GM12878 (cell line): ENCODE measurements at regions not wholly inside any gene's neighbourhood (a gene's known extent, or its start where the extent isn't known, plus 50 kb on each side); places are given as distances from the start of the nearest gene placed in this dataset.

Experiments
- EP300 ChIP-seq, 2 experiments: fragments of 150-350 bp in 1 of 2; IDR thresholded peaks; 2 replicates each; pipeline ENCODE4 v1.6.1; 2011 to 2012; ENCODE audit warnings: low read depth in 2 of 2, low read length in 2 of 2, borderline replicate concordance in 1 of 2, improper control_type of control experiment in 1 of 2, inconsistent platforms in 1 of 2; ENCODE audit not compliant: control insufficient read depth in 1 of 2
- FOXM1 ChIP-seq: IDR thresholded peaks from 2 replicates; pipeline ENCODE4 v1.6.1; 2012; ENCODE audit warnings: low read depth, mild to moderate bottlenecking, inconsistent platforms, low read length, moderate library complexity
- SUZ12 ChIP-seq: fragments of 200-600 bp; sonication (generic); IDR thresholded peaks from one replicate; pipeline ENCODE4 v1.6.1; 2018; ENCODE audit warnings: antibody characterized with exemption, mild to moderate bottlenecking; ENCODE audit not compliant: unreplicated experiment
- TF ChIP-seq, protein P1 (sequence below): IDR thresholded peaks from 2 replicates; pipeline ENCODE4 v1.6.1; 2011; ENCODE audit warnings: borderline replicate concordance, low read depth, mild to moderate bottlenecking, moderate library complexity, mixed read lengths, low read length; ENCODE audit not compliant: insufficient read depth; ENCODE audit errors: extremely low read length
- TF ChIP-seq, protein P2 (sequence below), 3 experiments: IDR thresholded peaks in 2 of 3; conservative IDR thresholded peaks in 1 of 3; 2 replicates each; pipeline ENCODE4 v1.5.1; 2011; ENCODE audit warnings: low read depth in 3 of 3, low read length in 3 of 3, mild to moderate bottlenecking in 3 of 3, control low read depth in 2 of 3, moderate library complexity in 2 of 3, inconsistent platforms in 1 of 3, mixed read lengths in 1 of 3; ENCODE audit not compliant: control insufficient read depth in 2 of 3, insufficient read depth in 1 of 3; ENCODE audit errors: extremely low read depth in 1 of 3

DNA sequence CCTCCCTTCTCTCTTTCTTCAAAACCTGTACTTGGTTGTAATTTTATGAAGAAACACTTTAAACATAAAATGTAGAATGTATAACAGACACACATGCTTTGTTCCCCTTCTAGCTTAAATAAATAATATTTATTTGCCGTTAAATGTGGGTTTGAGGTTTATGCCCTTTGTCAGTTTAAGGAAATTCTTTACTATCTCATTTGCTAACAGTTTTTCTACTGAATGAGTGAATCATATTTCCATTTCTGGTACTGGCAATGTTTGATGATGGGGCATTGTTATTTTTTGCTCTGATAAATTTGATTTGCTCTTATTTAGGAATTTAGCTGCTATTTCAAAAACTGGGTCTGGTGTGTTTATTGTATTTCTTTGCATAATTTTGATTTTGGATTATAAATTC lies 555.6 kb downstream of the CCDC85A start:
- TF ChIP-seq, protein P1, sequence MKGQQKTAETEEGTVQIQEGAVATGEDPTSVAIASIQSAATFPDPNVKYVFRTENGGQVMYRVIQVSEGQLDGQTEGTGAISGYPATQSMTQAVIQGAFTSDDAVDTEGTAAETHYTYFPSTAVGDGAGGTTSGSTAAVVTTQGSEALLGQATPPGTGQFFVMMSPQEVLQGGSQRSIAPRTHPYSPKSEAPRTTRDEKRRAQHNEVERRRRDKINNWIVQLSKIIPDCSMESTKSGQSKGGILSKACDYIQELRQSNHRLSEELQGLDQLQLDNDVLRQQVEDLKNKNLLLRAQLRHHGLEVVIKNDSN = no peak
- TF ChIP-seq EP300 (IDR thresholded peaks at IDR 0.05; ENCODE audit: borderline replicate concordance in 1 of 2, control insufficient read depth in 1 of 2, low read depth in 2 of 2, low read length in 2 of 2) = no peak
- TF ChIP-seq, protein P2, sequence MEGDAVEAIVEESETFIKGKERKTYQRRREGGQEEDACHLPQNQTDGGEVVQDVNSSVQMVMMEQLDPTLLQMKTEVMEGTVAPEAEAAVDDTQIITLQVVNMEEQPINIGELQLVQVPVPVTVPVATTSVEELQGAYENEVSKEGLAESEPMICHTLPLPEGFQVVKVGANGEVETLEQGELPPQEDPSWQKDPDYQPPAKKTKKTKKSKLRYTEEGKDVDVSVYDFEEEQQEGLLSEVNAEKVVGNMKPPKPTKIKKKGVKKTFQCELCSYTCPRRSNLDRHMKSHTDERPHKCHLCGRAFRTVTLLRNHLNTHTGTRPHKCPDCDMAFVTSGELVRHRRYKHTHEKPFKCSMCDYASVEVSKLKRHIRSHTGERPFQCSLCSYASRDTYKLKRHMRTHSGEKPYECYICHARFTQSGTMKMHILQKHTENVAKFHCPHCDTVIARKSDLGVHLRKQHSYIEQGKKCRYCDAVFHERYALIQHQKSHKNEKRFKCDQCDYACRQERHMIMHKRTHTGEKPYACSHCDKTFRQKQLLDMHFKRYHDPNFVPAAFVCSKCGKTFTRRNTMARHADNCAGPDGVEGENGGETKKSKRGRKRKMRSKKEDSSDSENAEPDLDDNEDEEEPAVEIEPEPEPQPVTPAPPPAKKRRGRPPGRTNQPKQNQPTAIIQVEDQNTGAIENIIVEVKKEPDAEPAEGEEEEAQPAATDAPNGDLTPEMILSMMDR (IDR thresholded peaks at IDR 0.05 in 2 of 3, conservative IDR thresholded peaks at IDR 0.05 in 1 of 3; ENCODE audit: control insufficient read depth in 2 of 3, extremely low read depth in 1 of 3, insufficient read depth in 1 of 3, low read depth in 3 of 3, low read length in 3 of 3) = no peak
- TF ChIP-seq FOXM1 = no peak
- TF ChIP-seq SUZ12 = no peak
